ENCODE measurements at regions not wholly inside any gene's neighbourhood (a gene's known extent, or its start where the extent isn't known, plus 50 kb on each side); places are given as distances from the start of the nearest gene placed in this dataset.

DNA sequence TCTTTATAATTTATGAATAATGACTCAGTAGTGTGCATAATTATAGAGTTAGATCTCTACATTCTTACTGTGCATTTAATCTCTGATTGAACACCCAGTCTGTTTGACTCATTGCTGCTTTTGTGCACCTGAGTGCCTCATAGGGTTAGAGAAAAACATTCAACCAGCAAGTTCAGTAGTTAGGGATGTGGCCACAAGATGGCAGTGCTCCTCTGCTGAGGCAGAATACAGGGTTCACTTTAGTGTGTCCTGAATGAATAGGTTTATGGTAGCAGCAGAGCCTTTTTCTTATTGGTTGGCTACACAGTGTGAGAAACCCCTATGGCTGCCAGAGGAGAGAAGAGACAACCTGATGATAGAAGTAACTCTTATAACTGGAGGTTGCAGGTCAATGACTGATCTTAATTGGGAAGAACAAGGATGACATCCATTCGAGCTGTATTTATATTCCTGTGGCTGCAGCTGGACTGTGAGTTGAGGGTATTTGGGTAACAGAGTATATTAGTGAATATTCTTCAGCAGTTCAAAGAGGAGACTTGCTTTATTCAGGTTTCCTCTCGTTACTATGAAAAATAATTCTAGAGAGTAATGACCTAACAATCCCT is 194.9 kb upstream of the OR4E1 start:
- DNase-seq: peak; percentile 47

DNA sequence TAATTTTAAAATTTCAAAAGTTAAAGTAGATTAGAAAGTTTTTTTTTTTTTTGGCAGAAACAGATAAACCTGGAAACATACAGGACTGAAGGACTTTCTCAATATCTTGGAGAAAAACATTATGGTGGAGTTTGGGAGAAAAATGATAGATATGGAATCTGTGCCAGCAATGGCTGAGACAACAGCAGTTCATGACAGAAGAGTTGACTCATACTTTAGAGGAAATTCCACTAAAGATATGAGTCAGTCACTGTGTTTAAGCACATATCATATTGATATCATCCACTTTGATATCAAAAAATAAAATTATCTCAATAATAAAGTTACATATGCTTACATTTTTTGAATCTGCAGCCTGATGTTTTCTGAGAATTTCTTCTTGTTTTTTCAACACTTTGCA is 193.9 kb upstream of the OR4E1 start:
- Histone ChIP-seq H3K79me2 (ENCODE audit: control insufficient read depth, insufficient read depth, low read length) (no peaks in the 10 kb centered on the region), H3K4me3 (ENCODE audit: control extremely low read depth in 1 of 5, extremely low read depth in 1 of 5, insufficient read depth in 1 of 5, low read depth in 2 of 5, low read length in 4 of 5) (no peak overlapping the region), H3K36me3 (replicated peaks in 1 of 2; ENCODE audit: control extremely low read depth in 1 of 2, control insufficient read depth in 1 of 2, extremely low read depth in 1 of 2, insufficient read depth in 2 of 2, low read length in 1 of 2) (no peaks in the 10 kb centered on the region), H4K20me1 (ENCODE audit: control insufficient read depth, insufficient read depth, low read length, poor library complexity, severe bottlenecking) (no peaks in the 10 kb centered on the region), H3K4me1 (ENCODE audit: control insufficient read depth in 2 of 2, insufficient read depth in 2 of 2, low read length in 2 of 2) (no peaks in the 10 kb centered on the region), H3K9ac (ENCODE audit: low read length) (no peak overlapping the region), H3K27ac (ENCODE audit: low read length in 2 of 2) (no peak overlapping the region), H3K27me3 (replicated peaks in 1 of 4; ENCODE audit: control extremely low read depth in 1 of 4, control insufficient read depth in 3 of 4, insufficient read depth in 4 of 4, low read length in 3 of 4) (peaks cover 0 to 7% (median 2%) of the 10 kb centered on the region in 4 experiments), H2AFZ (ENCODE audit: insufficient read depth, low read depth, low read length, poor library complexity, severe bottlenecking) (no peak overlapping the region), H3K9me3 (ENCODE audit: control extremely low read depth in 1 of 3, control insufficient read depth in 2 of 3, insufficient read depth in 1 of 3, low read length in 2 of 3) (no peaks in the 10 kb centered on the region), H3K4me2 (replicated peaks; ENCODE audit: low read depth, low read length, poor library complexity, severe bottlenecking) (no peak overlapping the region)
- H3K4me3 Mint-ChIP-seq: no peak overlapping the region
- ATAC-seq (ENCODE audit: low read depth) (no peak), DNase-seq (no peak)
- H3K4me1 Mint-ChIP-seq: no peaks in the 10 kb centered on the region
- H3K27me3 Mint-ChIP-seq: peaks cover 43% of the 10 kb centered on the region
- H3K9me3 Mint-ChIP-seq (ENCODE audit: insufficient read depth): no peaks in the 10 kb centered on the region
- intact Hi-C loops (cut with micrococcal nuclease): no loop called here
- H3K27ac Mint-ChIP-seq: no peak overlapping the region
- ChIA-PET CTCF (interaction anchor here (0.7 kb wide), 1 partner anchor 14 kb away, joined by 4 read pairs; no protein-coding TSS in a partner anchor), POLR2A (no interaction called here)
- TF ChIP-seq, protein P1, sequence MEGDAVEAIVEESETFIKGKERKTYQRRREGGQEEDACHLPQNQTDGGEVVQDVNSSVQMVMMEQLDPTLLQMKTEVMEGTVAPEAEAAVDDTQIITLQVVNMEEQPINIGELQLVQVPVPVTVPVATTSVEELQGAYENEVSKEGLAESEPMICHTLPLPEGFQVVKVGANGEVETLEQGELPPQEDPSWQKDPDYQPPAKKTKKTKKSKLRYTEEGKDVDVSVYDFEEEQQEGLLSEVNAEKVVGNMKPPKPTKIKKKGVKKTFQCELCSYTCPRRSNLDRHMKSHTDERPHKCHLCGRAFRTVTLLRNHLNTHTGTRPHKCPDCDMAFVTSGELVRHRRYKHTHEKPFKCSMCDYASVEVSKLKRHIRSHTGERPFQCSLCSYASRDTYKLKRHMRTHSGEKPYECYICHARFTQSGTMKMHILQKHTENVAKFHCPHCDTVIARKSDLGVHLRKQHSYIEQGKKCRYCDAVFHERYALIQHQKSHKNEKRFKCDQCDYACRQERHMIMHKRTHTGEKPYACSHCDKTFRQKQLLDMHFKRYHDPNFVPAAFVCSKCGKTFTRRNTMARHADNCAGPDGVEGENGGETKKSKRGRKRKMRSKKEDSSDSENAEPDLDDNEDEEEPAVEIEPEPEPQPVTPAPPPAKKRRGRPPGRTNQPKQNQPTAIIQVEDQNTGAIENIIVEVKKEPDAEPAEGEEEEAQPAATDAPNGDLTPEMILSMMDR (IDR thresholded peaks at IDR 0.05): no peak
- no peak for TF ChIP-seq EZH2 (IDR thresholded peaks at IDR 0.05; ENCODE audit: borderline replicate concordance, insufficient read depth, low read depth, low read length, poor library complexity, severe bottlenecking)

More for the DNA sequence above, 194.9 kb upstream of the OR4E1 start:
- H2AFZ ChIP-seq (ENCODE audit: insufficient read depth, low read depth, low read length, poor library complexity, severe bottlenecking): no peak overlapping the region
- Mint-ChIP-seq H3K4me3 (no peak overlapping the region), H3K27ac (no peak overlapping the region), H3K9me3 (ENCODE audit: insufficient read depth) (no peaks in the 10 kb centered on the region), H3K4me1 (no peaks in the 10 kb centered on the region), H3K27me3 (peaks cover 52% of the 10 kb centered on the region)
- no peaks in the 10 kb centered on the region for H3K79me2 ChIP-seq (ENCODE audit: control insufficient read depth, insufficient read depth, low read length)
- H3K27ac ChIP-seq (ENCODE audit: low read length in 2 of 2): no peak overlapping the region
- POLR2A ChIA-PET: no interaction called here
- TF ChIP-seq, protein P1 (IDR thresholded peaks at IDR 0.05): peak; percentile 82
- TF ChIP-seq EZH2 (IDR thresholded peaks at IDR 0.05; ENCODE audit: borderline replicate concordance, insufficient read depth, low read depth, low read length, poor library complexity, severe bottlenecking): no peak
- ATAC-seq (ENCODE audit: low read depth): peak; percentile 43
- no peak overlapping the region for H3K4me2 ChIP-seq (replicated peaks; ENCODE audit: low read depth, low read length, poor library complexity, severe bottlenecking)
- no peaks in the 10 kb centered on the region for H4K20me1 ChIP-seq (ENCODE audit: control insufficient read depth, insufficient read depth, low read length, poor library complexity, severe bottlenecking)
- H3K27me3 ChIP-seq (replicated peaks in 1 of 4; ENCODE audit: control extremely low read depth in 1 of 4, control insufficient read depth in 3 of 4, insufficient read depth in 4 of 4, low read length in 3 of 4): peaks cover 0 to 7% (median 2%) of the 10 kb centered on the region in 4 experiments
- 100% methylated on average over 1 of the region's 2 CpGs for WGBS (ENCODE audit: insufficient coverage)
- CTCF ChIA-PET: interaction anchor here (0.9 to 1.7 kb wide), 4 partner anchors 9 to 65 kb away, joined by 3 to 5 read pairs (median 4); no protein-coding TSS in a partner anchor
- H3K36me3 ChIP-seq (replicated peaks in 1 of 2; ENCODE audit: control extremely low read depth in 1 of 2, control insufficient read depth in 1 of 2, extremely low read depth in 1 of 2, insufficient read depth in 2 of 2, low read length in 1 of 2): no peaks in the 10 kb centered on the region
- no peaks in the 10 kb centered on the region for H3K9me3 ChIP-seq (ENCODE audit: control extremely low read depth in 1 of 3, control insufficient read depth in 2 of 3, insufficient read depth in 1 of 3, low read length in 2 of 3)
- intact Hi-C loops (cut with micrococcal nuclease): loop anchor here (2.0 kb wide), 1 partner anchor 64 kb away; no protein-coding TSS in a partner anchor
- no peaks in the 10 kb centered on the region for H3K4me1 ChIP-seq (ENCODE audit: control insufficient read depth in 2 of 2, insufficient read depth in 2 of 2, low read length in 2 of 2)
- H3K4me3 ChIP-seq (ENCODE audit: control extremely low read depth in 1 of 5, extremely low read depth in 1 of 5, insufficient read depth in 1 of 5, low read depth in 2 of 5, low read length in 4 of 5): no peak overlapping the region
- no peak overlapping the region for H3K9ac ChIP-seq (ENCODE audit: low read length)
